Suprapubic skin (tissue), 3 donors: ENCODE measurements at regions not wholly inside any gene's neighbourhood (a gene's known extent, or its start where the extent isn't known, plus 50 kb on each side); places are given as distances from the start of the nearest gene placed in this dataset.

Experiments used
- CTCF ChIP-seq, 2 donors: fragments of 200-600 bp in 1 of 2; fragments of 450-650 bp in 1 of 2; sonication (generic) in 1 of 2; IDR thresholded peaks; one replicate each; pipeline ENCODE4 v1.5.1; 2016 to 2019; ENCODE audit warnings: antibody characterized with exemption in 2 of 2, mild to moderate bottlenecking in 1 of 2, moderate library complexity in 1 of 2
- POLR2AphosphoS5 ChIP-seq, 3 donors: sonication (generic); formaldehyde crosslinking; IDR thresholded peaks; one replicate each; pipeline ENCODE4 v1.6.1; 2017; ENCODE audit warnings: antibody characterized with exemption in 3 of 3

GRCh38 chr20:48205786-48206185 lies 420.5 kb upstream of the SULF2 start:
- TF ChIP-seq CTCF (IDR thresholded peaks at IDR 0.05), result no peak
- TF ChIP-seq POLR2AphosphoS5 (IDR thresholded peaks at IDR 0.05), result no peak
